Lower leg skin (tissue), 4 donors: ENCODE measurements at regions not wholly inside any gene's neighbourhood (a gene's known extent, or its start where the extent isn't known, plus 50 kb on each side); places are given as distances from the start of the nearest gene placed in this dataset.
"Not testable (repeated sequence)": the region's sequence is repeated elsewhere in the genome, so short reads cannot be mapped to it uniquely, and the experiment has no call there.

Experiments used
- DNase-seq, 2 donors: peaks; one replicate each; pipeline ENCODE4 v3.0.0-alpha.2; 2019; ENCODE audit warnings: low spot score in 2 of 2
- H3K4me3 ChIP-seq: fragments of 200-600 bp; sonication (generic); 2 replicates; pipeline ENCODE4 v1.5.1; 2017; ENCODE audit warnings: mild to moderate bottlenecking, low read depth; ENCODE audit not compliant: poor library complexity, severe bottlenecking
- POLR2A ChIP-seq, 2 donors: fragments of 450-650 bp; IDR thresholded peaks; one replicate each; pipeline ENCODE4 v1.6.1; 2016 to 2017; ENCODE audit warnings: antibody characterized with exemption in 2 of 2, mild to moderate bottlenecking in 1 of 2, moderate library complexity in 1 of 2
- WGBS, 2 donors: methylation state at CpG; one replicate each; pipeline ENCODE4 v1.1.5; 2018; 5-methylcytosine and 5-hydroxymethylcytosine counted together
- intact Hi-C: fragments of 100-400 bp; cut with DNase I; formaldehyde crosslinking; loops from one replicate; pipeline ENCODE4 v1.15.0; 2023; ENCODE audit warnings: low total_unique reads
- TF ChIP-seq, protein P1 (sequence below), 3 donors: fragments of 450-650 bp; IDR thresholded peaks; one replicate each; pipeline ENCODE4 v1.5.1; 2016; ENCODE audit warnings: antibody characterized with exemption in 3 of 3, mild to moderate bottlenecking in 3 of 3, moderate library complexity in 2 of 3

DNA sequence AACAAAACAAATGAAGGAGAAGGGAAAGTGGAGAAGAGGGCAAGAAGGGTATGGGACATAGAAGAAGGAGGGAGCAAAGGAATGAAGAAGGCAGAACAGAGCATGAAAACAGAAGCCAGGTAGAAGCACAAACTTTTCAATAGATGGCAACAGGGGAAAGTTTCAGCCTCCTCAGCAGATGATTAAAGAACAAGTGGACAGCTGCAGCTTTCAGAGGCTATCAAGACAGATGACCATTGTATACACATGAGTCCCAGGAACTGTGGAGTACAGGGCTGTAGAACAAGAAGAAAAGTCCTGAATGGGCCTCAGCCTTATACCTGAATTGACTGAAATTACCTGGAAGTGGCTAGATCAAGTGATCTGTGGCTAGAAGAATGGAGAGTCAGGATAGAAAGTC is 62.0 kb upstream of the FIBIN start:
- H3K4me3 ChIP-seq = no peak overlapping the region
- DNase-seq = no peak
- intact Hi-C loops = no loop called here
- no peak for TF ChIP-seq POLR2A (IDR thresholded peaks at IDR 0.05)
- TF ChIP-seq, protein P1, sequence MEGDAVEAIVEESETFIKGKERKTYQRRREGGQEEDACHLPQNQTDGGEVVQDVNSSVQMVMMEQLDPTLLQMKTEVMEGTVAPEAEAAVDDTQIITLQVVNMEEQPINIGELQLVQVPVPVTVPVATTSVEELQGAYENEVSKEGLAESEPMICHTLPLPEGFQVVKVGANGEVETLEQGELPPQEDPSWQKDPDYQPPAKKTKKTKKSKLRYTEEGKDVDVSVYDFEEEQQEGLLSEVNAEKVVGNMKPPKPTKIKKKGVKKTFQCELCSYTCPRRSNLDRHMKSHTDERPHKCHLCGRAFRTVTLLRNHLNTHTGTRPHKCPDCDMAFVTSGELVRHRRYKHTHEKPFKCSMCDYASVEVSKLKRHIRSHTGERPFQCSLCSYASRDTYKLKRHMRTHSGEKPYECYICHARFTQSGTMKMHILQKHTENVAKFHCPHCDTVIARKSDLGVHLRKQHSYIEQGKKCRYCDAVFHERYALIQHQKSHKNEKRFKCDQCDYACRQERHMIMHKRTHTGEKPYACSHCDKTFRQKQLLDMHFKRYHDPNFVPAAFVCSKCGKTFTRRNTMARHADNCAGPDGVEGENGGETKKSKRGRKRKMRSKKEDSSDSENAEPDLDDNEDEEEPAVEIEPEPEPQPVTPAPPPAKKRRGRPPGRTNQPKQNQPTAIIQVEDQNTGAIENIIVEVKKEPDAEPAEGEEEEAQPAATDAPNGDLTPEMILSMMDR (IDR thresholded peaks at IDR 0.05) = no peak

- TF ChIP-seq, protein P1 (IDR thresholded peaks at IDR 0.05) = no peak
- no peak for TF ChIP-seq POLR2A (IDR thresholded peaks at IDR 0.05)
- 89 to 95% methylated on average over 3 of the region's 3 CpGs for WGBS, 2 donors
- DNase-seq = no peak
- no peak overlapping the region for H3K4me3 ChIP-seq
- intact Hi-C loops = no loop called here
Measured at GRCh38 chr11:26936109-26936508, 57.8 kb upstream of the FIBIN start.

DNA sequence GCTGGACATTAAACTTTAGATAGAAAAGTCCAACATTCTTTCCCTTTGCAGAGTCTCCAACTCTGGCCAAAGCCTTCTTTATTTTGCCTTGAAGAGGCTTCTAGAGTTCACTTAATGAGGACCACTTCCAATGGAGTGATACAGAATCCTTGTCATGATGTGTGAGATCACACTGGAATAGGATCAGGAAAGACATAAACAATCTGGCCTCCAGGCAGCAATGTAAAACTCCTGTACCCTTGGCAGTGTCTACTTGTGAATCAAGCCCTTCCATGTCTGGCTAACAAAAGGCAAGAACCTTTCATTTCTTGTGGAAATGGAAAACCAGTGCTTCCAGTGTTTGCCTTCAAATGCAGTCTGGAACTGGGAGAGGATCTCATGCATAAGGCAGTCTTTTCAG is 56.5 kb upstream of the FIBIN start:
- H3K4me3 ChIP-seq = no peak overlapping the region
- TF ChIP-seq, protein P1 (IDR thresholded peaks at IDR 0.05) = no peak
- no peak for TF ChIP-seq POLR2A (IDR thresholded peaks at IDR 0.05)
- DNase-seq = no peak
- intact Hi-C loops = no loop called here

DNA sequence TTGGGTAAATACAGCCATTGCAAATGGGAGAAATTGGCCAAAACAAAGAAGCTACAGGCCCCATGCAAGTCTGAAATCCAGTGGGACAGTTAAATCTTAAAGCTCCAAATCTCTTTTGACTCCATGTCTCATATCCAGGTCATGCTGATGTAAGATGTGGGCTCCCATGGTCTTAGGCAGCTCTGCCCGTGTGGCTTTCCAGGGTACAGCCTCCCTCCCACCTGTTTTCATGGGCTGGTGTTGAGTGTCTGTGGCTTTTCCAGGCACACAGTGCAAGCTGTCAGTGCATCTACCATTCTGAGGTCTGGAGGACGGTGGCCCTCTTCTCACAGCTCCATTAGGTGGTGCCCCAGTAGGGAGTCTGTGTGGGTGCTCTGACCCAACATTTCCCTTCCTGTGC is 53.4 kb upstream of the FIBIN start:
- WGBS, 2 donors = 92 to 96% methylated on average over 2 of the region's 2 CpGs
- H3K4me3 ChIP-seq, DNase-seq, intact Hi-C loops: not testable (repeated sequence)

GRCh38 chr11:26942356-26942755 is 51.6 kb upstream of the FIBIN start:
- no peak for DNase-seq
- intact Hi-C loops = no loop called here

DNA sequence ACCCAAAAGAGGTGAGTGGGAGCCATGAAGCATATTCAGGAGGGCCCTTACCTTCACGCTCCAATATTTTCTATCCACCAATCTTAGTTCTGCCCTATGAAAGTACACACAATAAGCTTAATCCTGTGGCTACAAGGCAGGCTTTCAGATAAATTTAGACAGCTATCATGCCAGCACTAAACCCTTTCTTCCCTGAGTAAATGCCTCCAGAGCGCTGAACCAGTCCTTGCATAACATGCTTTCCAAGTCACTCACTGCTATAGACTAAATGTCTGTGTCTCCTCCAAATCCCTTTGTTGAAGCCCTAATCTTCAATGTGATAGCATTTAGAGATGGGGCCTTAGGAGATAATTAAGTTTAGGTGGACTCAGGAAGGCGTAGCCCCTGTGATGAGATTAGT is 50.3 kb upstream of the FIBIN start:
- no peak for TF ChIP-seq POLR2A (IDR thresholded peaks at IDR 0.05)
- TF ChIP-seq, protein P1 (IDR thresholded peaks at IDR 0.05) = no peak

More at GRCh38 chr11:26942356-26942755, 51.6 kb upstream of the FIBIN start:
- WGBS, 2 donors = 60 to 61% methylated on average over 3 of the region's 3 CpGs
- TF ChIP-seq, protein P1 (IDR thresholded peaks at IDR 0.05) = no peak
- no peak for TF ChIP-seq POLR2A (IDR thresholded peaks at IDR 0.05)
- H3K4me3 ChIP-seq = no peak overlapping the region

More for the DNA sequence above, 50.3 kb upstream of the FIBIN start:
- intact Hi-C loops = no loop called here
- no peak overlapping the region for H3K4me3 ChIP-seq
- WGBS, 2 donors = 87 to 92% methylated on average over 3 of the region's 3 CpGs
- DNase-seq = no peak
